ENCODE measurements at regions not wholly inside any gene's neighbourhood (a gene's known extent, or its start where the extent isn't known, plus 50 kb on each side); places are given as distances from the start of the nearest gene placed in this dataset.
"Not testable (repeated sequence)": the region's sequence is repeated elsewhere in the genome, so short reads cannot be mapped to it uniquely, and the experiment has no call there.

DNA sequence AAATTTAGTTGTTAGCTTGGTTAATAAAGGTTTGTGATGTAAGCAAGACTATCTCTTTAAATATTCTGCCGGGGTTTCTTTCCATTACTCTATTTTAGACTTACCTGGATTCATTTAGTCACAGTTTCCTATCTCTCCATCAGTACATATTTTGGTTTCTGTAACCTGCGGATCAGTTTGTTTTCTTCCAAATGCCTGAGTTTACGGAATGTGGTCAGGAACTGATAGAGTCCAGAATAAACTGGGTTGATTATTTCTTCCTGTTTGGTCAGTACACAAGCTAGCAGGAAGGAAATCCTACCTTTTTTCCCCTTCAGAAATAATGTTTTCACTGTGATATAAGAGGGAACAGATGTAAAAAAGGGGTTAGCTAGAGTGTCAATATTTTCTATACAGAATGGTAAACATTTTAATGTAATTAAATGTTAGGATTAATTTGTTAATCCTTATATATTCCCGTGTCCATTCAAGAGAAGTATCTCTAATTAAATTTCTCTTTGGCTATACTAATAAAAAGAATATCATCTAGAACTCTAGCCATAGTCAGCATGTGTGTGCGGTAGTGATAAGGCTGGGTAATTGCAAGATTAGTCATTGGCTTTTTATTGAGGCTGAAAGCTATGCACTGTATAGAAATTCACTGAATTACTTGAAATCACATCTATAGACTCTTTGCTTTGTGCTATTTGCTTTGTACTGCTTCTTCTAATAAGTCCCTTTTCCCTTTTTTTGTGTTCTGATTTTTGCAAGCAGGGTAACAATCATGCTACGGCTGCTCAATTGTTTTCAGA is 144.7 kb upstream of the ADGRL4 start:
- no peak for DNase-seq

GRCh38 chr1:79150576-79150975 is 144.0 kb upstream of the ADGRL4 start:
- CTCF ChIA-PET: no interaction called here
- Mint-ChIP-seq H3K27ac (ENCODE audit: unreplicated experiment) (no peak overlapping the region), H3K4me1 (ENCODE audit: low read depth, unreplicated experiment) (peaks cover 17% of the 10 kb centered on the region), H3K9me3 (ENCODE audit: low read depth, unreplicated experiment) (peaks cover 2% of the 10 kb centered on the region), H3K4me3 (ENCODE audit: low read depth, unreplicated experiment) (no peak overlapping the region), H3K36me3 (ENCODE audit: insufficient read depth, unreplicated experiment) (no peaks in the 10 kb centered on the region), H3K27me3 (ENCODE audit: unreplicated experiment) (no peaks in the 10 kb centered on the region)
- no peak for TF ChIP-seq CTCF (IDR thresholded peaks at IDR 0.05; ENCODE audit: unreplicated experiment)
- BruUV-seq (replicated peaks): no TSS peak
- intact Hi-C loops (cut with micrococcal nuclease; ENCODE audit: unreplicated experiment): no loop called here
- DNase-seq: no peak

More for the DNA sequence above, 144.7 kb upstream of the ADGRL4 start:
- CTCF ChIA-PET: no interaction called here
- no peaks in the 10 kb centered on the region for H3K36me3 Mint-ChIP-seq (ENCODE audit: insufficient read depth, unreplicated experiment)
- no peaks in the 10 kb centered on the region for H3K27me3 Mint-ChIP-seq (ENCODE audit: unreplicated experiment)
- H3K4me1 Mint-ChIP-seq (ENCODE audit: low read depth, unreplicated experiment): peaks cover 17% of the 10 kb centered on the region
- peaks cover 2% of the 10 kb centered on the region for H3K9me3 Mint-ChIP-seq (ENCODE audit: low read depth, unreplicated experiment)
- no TSS peak for BruUV-seq (replicated peaks)
- no peak overlapping the region for H3K4me3 Mint-ChIP-seq (ENCODE audit: low read depth, unreplicated experiment)
- H3K27ac Mint-ChIP-seq (ENCODE audit: unreplicated experiment): no peak overlapping the region
- TF ChIP-seq CTCF (IDR thresholded peaks at IDR 0.05; ENCODE audit: unreplicated experiment): no peak
- intact Hi-C loops (cut with micrococcal nuclease; ENCODE audit: unreplicated experiment): no loop called here

DNA sequence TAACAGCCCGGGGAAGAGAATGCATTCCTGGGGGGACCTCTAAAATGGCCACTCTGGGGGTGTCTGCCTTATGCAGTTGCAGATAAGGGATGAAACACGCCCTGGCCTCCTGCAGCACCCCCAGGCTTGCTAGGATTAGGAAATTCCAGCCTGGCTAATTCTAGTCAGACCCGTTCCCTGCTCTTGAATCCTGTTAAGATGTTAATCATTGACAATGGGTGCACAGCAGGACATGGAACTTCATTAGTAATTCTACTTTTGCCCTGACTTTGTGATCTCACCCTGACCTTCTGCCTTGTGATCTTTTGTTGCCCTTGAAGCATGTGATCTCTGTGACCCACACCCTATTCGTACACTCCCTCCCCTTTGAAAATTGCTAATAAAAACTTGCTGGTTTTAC is 131.7 kb upstream of the ADGRL4 start:
- H3K36me3 Mint-ChIP-seq (ENCODE audit: insufficient read depth, unreplicated experiment); BruUV-seq (replicated peaks); intact Hi-C loops (cut with micrococcal nuclease; ENCODE audit: unreplicated experiment); H3K4me3 Mint-ChIP-seq (ENCODE audit: low read depth, unreplicated experiment); H3K4me1 Mint-ChIP-seq (ENCODE audit: low read depth, unreplicated experiment); DNase-seq; H3K27ac Mint-ChIP-seq (ENCODE audit: unreplicated experiment); H3K9me3 Mint-ChIP-seq (ENCODE audit: low read depth, unreplicated experiment); CTCF ChIA-PET; H3K27me3 Mint-ChIP-seq (ENCODE audit: unreplicated experiment): not testable (repeated sequence)

GRCh38 chr1:79133774-79134364 is 127.3 kb upstream of the ADGRL4 start:
- intact Hi-C loops (cut with micrococcal nuclease; ENCODE audit: unreplicated experiment): no loop called here
- no peaks in the 10 kb centered on the region for H3K36me3 Mint-ChIP-seq (ENCODE audit: insufficient read depth, unreplicated experiment)
- no peaks in the 10 kb centered on the region for H3K27me3 Mint-ChIP-seq (ENCODE audit: unreplicated experiment)
- H3K4me3 Mint-ChIP-seq (ENCODE audit: low read depth, unreplicated experiment): no peak overlapping the region
- H3K9me3 Mint-ChIP-seq (ENCODE audit: low read depth, unreplicated experiment): peaks cover 6% of the 10 kb centered on the region
- no peaks in the 10 kb centered on the region for H3K4me1 Mint-ChIP-seq (ENCODE audit: low read depth, unreplicated experiment)
- CTCF ChIA-PET: interaction anchor here (0.7 kb wide), 1 partner anchor 29 kb away, joined by 5 read pairs; no protein-coding TSS in a partner anchor
- no peak for TF ChIP-seq CTCF (IDR thresholded peaks at IDR 0.05; ENCODE audit: unreplicated experiment)
- BruUV-seq (replicated peaks): no TSS peak
- no peak overlapping the region for H3K27ac Mint-ChIP-seq (ENCODE audit: unreplicated experiment)
- DNase-seq: no peak

GRCh38 chr1:79131626-79132025 is 125.1 kb upstream of the ADGRL4 start:
- no peaks in the 10 kb centered on the region for H3K4me1 Mint-ChIP-seq (ENCODE audit: low read depth, unreplicated experiment)
- H3K9me3 Mint-ChIP-seq (ENCODE audit: low read depth, unreplicated experiment): peaks cover 2% of the 10 kb centered on the region
- no peak for TF ChIP-seq CTCF (IDR thresholded peaks at IDR 0.05; ENCODE audit: unreplicated experiment)
- intact Hi-C loops (cut with micrococcal nuclease; ENCODE audit: unreplicated experiment): no loop called here
- H3K27ac Mint-ChIP-seq (ENCODE audit: unreplicated experiment): no peak overlapping the region
- no peak for DNase-seq
- CTCF ChIA-PET: no interaction called here
- H3K4me3 Mint-ChIP-seq (ENCODE audit: low read depth, unreplicated experiment): no peak overlapping the region
- no TSS peak for BruUV-seq (replicated peaks)
- no peaks in the 10 kb centered on the region for H3K36me3 Mint-ChIP-seq (ENCODE audit: insufficient read depth, unreplicated experiment)
- no peaks in the 10 kb centered on the region for H3K27me3 Mint-ChIP-seq (ENCODE audit: unreplicated experiment)
